GM12864 (cell line): ENCODE measurements at regions not wholly inside any gene's neighbourhood (a gene's known extent, or its start where the extent isn't known, plus 50 kb on each side); places are given as distances from the start of the nearest gene placed in this dataset.

Experiments
- DNase-seq: peaks from one replicate; pipeline ENCODE4 v3.0.0-alpha.2; 2011; ENCODE audit warnings: low read depth
- H3K4me3 ChIP-seq: 2 replicates; pipeline ENCODE4 v1.5.1; 2011; ENCODE audit warnings: mild to moderate bottlenecking, low read depth, low read length, control low read depth
- CTCF ChIP-seq: IDR thresholded peaks from 2 replicates; pipeline ENCODE4 v1.5.1; 2011; ENCODE audit warnings: low read depth, mild to moderate bottlenecking, moderate library complexity, low read length, control low read depth, inconsistent platforms; ENCODE audit errors: missing control alignments

- no peak for TF ChIP-seq CTCF
- H3K4me3 ChIP-seq = no peak overlapping the region
- DNase-seq = no peak
These were observed 70.2 kb downstream of the RTL6 start for GRCh38 chr22:44427611-44428470.

GRCh38 chr22:44426981-44427380 is 71.1 kb downstream of the RTL6 start:
- no peak for DNase-seq
- TF ChIP-seq CTCF = no peak

GRCh38 chr22:44425694-44426045 is 72.4 kb downstream of the RTL6 start:
- DNase-seq = no peak

More at GRCh38 chr22:44426981-44427380, 71.1 kb downstream of the RTL6 start:
- H3K4me3 ChIP-seq = no peak overlapping the region

GRCh38 chr22:44424867-44425693 is 73.0 kb downstream of the RTL6 start:
- no peak for TF ChIP-seq CTCF
- no peak for DNase-seq
- no peak overlapping the region for H3K4me3 ChIP-seq

More at GRCh38 chr22:44425694-44426045, 72.4 kb downstream of the RTL6 start:
- no peak for TF ChIP-seq CTCF
- H3K4me3 ChIP-seq = no peak overlapping the region

GRCh38 chr22:44424359-44424682 is 73.7 kb downstream of the RTL6 start:
- DNase-seq = no peak
- no peak overlapping the region for H3K4me3 ChIP-seq
- TF ChIP-seq CTCF = no peak

- DNase-seq = no peak
- no peak for TF ChIP-seq CTCF
- no peak overlapping the region for H3K4me3 ChIP-seq
These were observed 74.3 kb downstream of the RTL6 start for GRCh38 chr22:44423556-44424358.
